Caco-2 (cell line): ENCODE measurements at regions not wholly inside any gene's neighbourhood (a gene's known extent, or its start where the extent isn't known, plus 50 kb on each side); places are given as distances from the start of the nearest gene placed in this dataset.
"Not testable (repeated sequence)": the region's sequence is repeated elsewhere in the genome, so short reads cannot be mapped to it uniquely, and the experiment has no call there.

Experiments
- BruUV-seq: library from RNA; stranded (reverse); fragments of 400-500 nt; replicated peaks from 2 replicates; lab custom pipeline; 2021; lab: Mats Ljungman, UMichigan
- CTCF ChIA-PET: fragments of 300-600 bp; sonication (Branson Sonifier 250); formaldehyde crosslinking; loops from one replicate; lab custom pipeline; 2022; ENCODE audit warnings: antibody characterized with exemption; lab: Charles Lee
- POLR2A ChIA-PET: fragments of 300-600 bp; sonication (Branson Sonifier 250); formaldehyde crosslinking; loops from one replicate; lab custom pipeline; 2022; ENCODE audit warnings: antibody characterized with exemption; lab: Charles Lee
- DNase-seq, 2 experiments: peaks; one replicate each; pipeline versions ENCODE4 v3.0.0 to v3.0.0-alpha.2; 2020 to 2022
- H3K27me3 ChIP-seq: replicated peaks from 2 replicates; pipeline ENCODE4 v1.6.0; 2011; ENCODE audit warnings: low read length; ENCODE audit not compliant: control insufficient read depth, insufficient read depth
- H3K36me3 ChIP-seq: 2 replicates; pipeline ENCODE4 v1.5.1; 2011; ENCODE audit warnings: low read length; ENCODE audit not compliant: control insufficient read depth, insufficient read depth
- H3K4me1 ChIP-seq: fragments of 250-450 bp; sonication (Bioruptor Pico); 2 replicates; pipeline ENCODE4 v1.5.1; 2020; ENCODE audit warnings: mild to moderate bottlenecking
- H3K4me3 ChIP-seq: 2 replicates; pipeline ENCODE4 v1.5.1; 2011; ENCODE audit warnings: low read depth, mild to moderate bottlenecking, control low read depth, low read length
- H3K9me3 ChIP-seq: fragments of 250-450 bp; sonication (Bioruptor Pico); 2 replicates; pipeline ENCODE4 v1.5.1; 2020; ENCODE audit warnings: mild to moderate bottlenecking, moderate library complexity
- H3K27ac Mint-ChIP-seq: one replicate; pipeline ENCODE4 v1.8.0; 2022; ENCODE audit warnings: mixed read lengths; ENCODE audit not compliant: unreplicated experiment
- H3K27me3 Mint-ChIP-seq: one replicate; pipeline ENCODE4 v1.8.0; 2022; ENCODE audit warnings: mixed read lengths; ENCODE audit not compliant: insufficient read depth, unreplicated experiment
- H3K36me3 Mint-ChIP-seq: one replicate; pipeline ENCODE4 v1.8.0; 2022; ENCODE audit warnings: mild to moderate bottlenecking, mixed read lengths; ENCODE audit not compliant: insufficient read depth, unreplicated experiment
- H3K4me1 Mint-ChIP-seq: one replicate; pipeline ENCODE4 v1.8.0; 2022; ENCODE audit warnings: low read depth, mixed read lengths; ENCODE audit not compliant: unreplicated experiment
- H3K4me3 Mint-ChIP-seq: one replicate; pipeline ENCODE4 v1.8.0; 2022; ENCODE audit warnings: mild to moderate bottlenecking, moderate library complexity, mixed read lengths; ENCODE audit not compliant: unreplicated experiment
- H3K9me3 Mint-ChIP-seq: one replicate; pipeline ENCODE4 v1.8.0; 2022; ENCODE audit warnings: mixed read lengths; ENCODE audit not compliant: unreplicated experiment
- intact Hi-C: fragments of 100-400 bp; cut with micrococcal nuclease; formaldehyde crosslinking; loops from one replicate; pipeline ENCODE4 v1.10.0; 2022; ENCODE audit not compliant: unreplicated experiment
- TF ChIP-seq, protein P1 (sequence below), 2 experiments: fragments of 200-600 bp in 1 of 2; IDR thresholded peaks; 1 replicate in 1 of 2; 2 replicates in 1 of 2; pipeline versions ENCODE4 v1.5.1 to v1.8.0; 2011 to 2022; ENCODE audit warnings: antibody characterized with exemption in 1 of 2, control low read depth in 1 of 2, inconsistent platforms in 1 of 2, low read depth in 1 of 2, low read length in 1 of 2, mild to moderate bottlenecking in 1 of 2, moderate library complexity in 1 of 2; ENCODE audit not compliant: insufficient read depth in 1 of 2, severe bottlenecking in 1 of 2, unreplicated experiment in 1 of 2

DNA sequence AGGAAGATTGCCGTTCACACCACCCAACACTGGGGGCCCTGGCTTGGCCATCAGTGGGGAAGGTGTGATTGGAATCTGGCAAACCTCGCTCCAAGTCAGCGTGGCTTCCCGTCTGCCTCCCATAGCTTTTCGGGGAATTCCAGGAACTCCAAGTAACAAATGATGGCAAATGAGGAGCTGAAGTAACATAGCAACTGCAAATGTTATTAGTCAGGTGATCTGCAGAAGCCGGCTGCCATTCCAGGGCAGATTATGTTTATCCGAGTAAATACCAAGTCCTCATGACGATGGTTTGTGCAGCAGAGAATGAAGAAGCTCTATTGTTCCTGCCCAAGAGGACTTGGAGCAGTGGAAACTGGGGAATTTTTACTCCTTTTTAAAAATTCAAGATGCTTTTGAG is 270.5 kb upstream of the PODXL start:
- peak in 1 of 2 experiments; percentile 12 for DNase-seq
- Mint-ChIP-seq H3K9me3 (no peaks in the 10 kb centered on the region), H3K36me3 (no peaks in the 10 kb centered on the region), H3K4me3 (no peak overlapping the region), H3K27ac (peak overlapping the region; percentile 28), H3K27me3 (peaks cover 13% of the 10 kb centered on the region), H3K4me1 (peaks cover 11% of the 10 kb centered on the region)
- no peaks in the 10 kb centered on the region for H3K9me3 ChIP-seq
- no TSS peak for BruUV-seq
- ChIA-PET CTCF (no interaction called here), POLR2A (no interaction called here)
- intact Hi-C loops, result no loop called here
- TF ChIP-seq, protein P1, sequence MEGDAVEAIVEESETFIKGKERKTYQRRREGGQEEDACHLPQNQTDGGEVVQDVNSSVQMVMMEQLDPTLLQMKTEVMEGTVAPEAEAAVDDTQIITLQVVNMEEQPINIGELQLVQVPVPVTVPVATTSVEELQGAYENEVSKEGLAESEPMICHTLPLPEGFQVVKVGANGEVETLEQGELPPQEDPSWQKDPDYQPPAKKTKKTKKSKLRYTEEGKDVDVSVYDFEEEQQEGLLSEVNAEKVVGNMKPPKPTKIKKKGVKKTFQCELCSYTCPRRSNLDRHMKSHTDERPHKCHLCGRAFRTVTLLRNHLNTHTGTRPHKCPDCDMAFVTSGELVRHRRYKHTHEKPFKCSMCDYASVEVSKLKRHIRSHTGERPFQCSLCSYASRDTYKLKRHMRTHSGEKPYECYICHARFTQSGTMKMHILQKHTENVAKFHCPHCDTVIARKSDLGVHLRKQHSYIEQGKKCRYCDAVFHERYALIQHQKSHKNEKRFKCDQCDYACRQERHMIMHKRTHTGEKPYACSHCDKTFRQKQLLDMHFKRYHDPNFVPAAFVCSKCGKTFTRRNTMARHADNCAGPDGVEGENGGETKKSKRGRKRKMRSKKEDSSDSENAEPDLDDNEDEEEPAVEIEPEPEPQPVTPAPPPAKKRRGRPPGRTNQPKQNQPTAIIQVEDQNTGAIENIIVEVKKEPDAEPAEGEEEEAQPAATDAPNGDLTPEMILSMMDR (IDR thresholded peaks at IDR 0.05; ENCODE audit: insufficient read depth in 1 of 2, low read depth in 1 of 2, low read length in 1 of 2, severe bottlenecking in 1 of 2, unreplicated experiment in 1 of 2), result no peak
- H3K4me1 ChIP-seq, result no peaks in the 10 kb centered on the region
- H3K36me3 ChIP-seq, result no peaks in the 10 kb centered on the region
- H3K27me3 ChIP-seq, result no peaks in the 10 kb centered on the region
- no peak overlapping the region for H3K4me3 ChIP-seq

DNA sequence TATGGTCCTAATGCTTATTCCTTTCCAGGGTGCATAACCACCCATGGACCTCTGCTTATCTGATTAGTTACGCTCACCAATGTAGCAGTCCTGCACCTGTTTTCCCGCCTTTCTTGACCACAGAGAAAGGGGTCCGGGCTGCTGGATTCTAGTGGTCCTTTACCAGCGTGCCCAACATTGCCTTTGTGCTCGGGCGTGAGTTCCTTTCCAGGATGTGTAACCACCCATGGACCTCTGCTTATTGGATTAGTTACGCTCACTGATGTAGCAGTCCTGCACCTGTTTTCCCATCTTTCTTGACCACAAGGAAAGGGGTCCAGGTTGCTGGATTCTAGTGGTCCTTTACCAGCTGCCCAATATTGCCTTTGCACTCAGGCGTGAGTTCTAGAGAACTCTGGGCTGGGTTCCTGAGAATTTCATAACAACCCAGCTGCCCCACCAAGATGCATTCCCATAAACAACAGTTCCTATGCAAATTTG is 267.6 kb upstream of the PODXL start:
- H3K36me3 Mint-ChIP-seq, CTCF ChIA-PET, intact Hi-C loops, H3K9me3 Mint-ChIP-seq, H3K4me3 ChIP-seq, H3K27me3 ChIP-seq, H3K4me3 Mint-ChIP-seq, BruUV-seq, POLR2A ChIA-PET, H3K4me1 Mint-ChIP-seq, DNase-seq, H3K36me3 ChIP-seq, H3K9me3 ChIP-seq, H3K27ac Mint-ChIP-seq, H3K4me1 ChIP-seq: not testable (repeated sequence)
- H3K27me3 Mint-ChIP-seq, result peaks cover 11% of the 10 kb centered on the region

DNA sequence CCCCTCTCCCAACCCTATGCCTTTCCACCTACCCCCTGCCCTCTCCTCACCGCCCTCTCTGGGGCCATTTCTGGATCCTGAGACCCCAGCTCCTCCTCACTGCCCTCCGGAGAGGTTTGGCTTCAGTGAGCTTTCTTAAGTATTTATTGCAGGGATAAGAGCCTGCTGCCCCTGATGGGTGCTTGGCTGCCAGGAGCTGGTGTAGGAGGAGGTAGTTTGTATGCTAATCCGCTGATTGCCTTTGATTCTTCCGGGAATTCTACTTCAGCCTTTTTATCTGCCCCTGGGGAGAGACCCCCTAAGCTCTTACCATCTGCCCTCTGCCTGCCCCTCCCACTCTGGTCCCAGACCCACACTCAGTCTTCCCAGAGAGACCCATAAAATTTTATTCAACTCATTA is 263.5 kb upstream of the PODXL start:
- CTCF ChIA-PET, result no interaction called here
- Histone ChIP-seq H3K27me3 (no peaks in the 10 kb centered on the region), H3K4me1 (no peaks in the 10 kb centered on the region), H3K9me3 (0 out of 2 replicates have a peak, but pooled peaks cover 3% of the 10 kb centered on the region), H3K4me3 (no peak overlapping the region), H3K36me3 (no peaks in the 10 kb centered on the region)
- Mint-ChIP-seq H3K36me3 (no peaks in the 10 kb centered on the region), H3K27me3 (peaks cover 16% of the 10 kb centered on the region), H3K4me1 (no peaks in the 10 kb centered on the region), H3K9me3 (no peaks in the 10 kb centered on the region), H3K4me3 (no peak overlapping the region), H3K27ac (no peak overlapping the region)
- TF ChIP-seq, protein P1 (IDR thresholded peaks at IDR 0.05; ENCODE audit: insufficient read depth in 1 of 2, low read depth in 1 of 2, low read length in 1 of 2, severe bottlenecking in 1 of 2, unreplicated experiment in 1 of 2), result no peak
- intact Hi-C loops, result no loop called here
- BruUV-seq, result no TSS peak
- POLR2A ChIA-PET, result no interaction called here
- no peak for DNase-seq
